ENCODE measurements at regions not wholly inside any gene's neighbourhood (a gene's known extent, or its start where the extent isn't known, plus 50 kb on each side); places are given as distances from the start of the nearest gene placed in this dataset.

DNA sequence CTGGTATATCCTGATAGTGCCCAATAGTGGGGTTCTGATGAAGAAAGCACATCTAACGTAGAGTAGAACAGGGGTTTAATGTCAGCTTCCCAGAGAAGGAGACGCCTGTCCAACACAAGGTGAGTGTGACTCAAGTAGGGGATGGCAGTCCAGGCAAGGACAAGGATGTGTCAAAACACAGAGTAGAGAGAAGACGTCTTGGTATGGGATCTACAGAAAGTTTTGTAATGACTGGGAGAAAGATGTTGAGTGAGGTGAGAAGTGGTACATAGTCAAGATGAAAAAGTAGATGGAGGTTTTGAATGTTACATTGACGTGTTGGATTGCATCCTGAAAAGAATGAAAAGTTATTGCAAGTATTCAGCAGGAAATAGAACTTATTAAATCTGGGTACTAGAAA, 124.4 kb downstream of the TMA16 start:
- no peak for DNase-seq (ENCODE audit: low read depth, low spot score)
- H3K4me3 ChIP-seq (ENCODE audit: low read length), result no peak overlapping the region

DNA sequence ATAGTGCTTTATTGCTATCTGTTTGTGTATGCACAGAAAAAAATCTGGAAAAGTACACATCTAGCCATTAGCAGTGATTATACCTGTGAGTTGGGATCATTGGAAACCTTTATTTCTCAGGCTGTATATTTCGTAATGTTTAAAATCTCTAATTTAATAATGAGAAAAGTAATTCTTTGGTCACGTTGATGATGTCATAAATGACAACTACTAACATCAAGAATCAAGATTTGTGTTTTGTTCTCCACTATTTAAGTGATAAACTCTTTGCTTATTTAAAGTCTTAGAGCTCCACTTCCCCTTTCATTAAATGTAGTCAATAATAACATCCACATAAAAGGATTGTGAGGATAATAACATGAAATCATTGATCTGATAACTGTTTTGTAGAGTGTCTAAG, 126.2 kb downstream of the TMA16 start:
- DNase-seq (ENCODE audit: low read depth, low spot score), result no peak
- no peak overlapping the region for H3K4me3 ChIP-seq (ENCODE audit: low read length)

DNA sequence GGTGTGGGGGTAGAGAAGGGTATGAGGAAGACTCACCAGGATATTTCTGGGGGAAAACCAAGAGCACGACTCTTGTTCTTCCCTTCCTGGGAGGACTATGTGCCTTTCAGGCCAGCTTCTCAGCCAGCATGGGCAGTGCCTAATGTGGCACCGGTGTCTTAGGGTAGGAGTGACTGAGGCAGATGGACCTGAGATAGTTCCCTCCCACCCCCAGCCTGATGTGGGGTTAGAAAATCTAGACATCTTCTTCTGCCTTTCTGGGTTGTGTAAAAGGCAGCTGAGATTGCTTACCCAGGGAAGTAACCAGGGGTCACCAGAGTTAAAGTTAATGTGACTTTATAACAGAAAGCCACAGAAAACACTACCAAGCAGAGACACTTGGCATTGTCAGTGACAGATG, 127.3 kb downstream of the TMA16 start:
- DNase-seq (ENCODE audit: low read depth, low spot score), result no peak
- H3K4me3 ChIP-seq (ENCODE audit: low read length), result no peak overlapping the region

DNA sequence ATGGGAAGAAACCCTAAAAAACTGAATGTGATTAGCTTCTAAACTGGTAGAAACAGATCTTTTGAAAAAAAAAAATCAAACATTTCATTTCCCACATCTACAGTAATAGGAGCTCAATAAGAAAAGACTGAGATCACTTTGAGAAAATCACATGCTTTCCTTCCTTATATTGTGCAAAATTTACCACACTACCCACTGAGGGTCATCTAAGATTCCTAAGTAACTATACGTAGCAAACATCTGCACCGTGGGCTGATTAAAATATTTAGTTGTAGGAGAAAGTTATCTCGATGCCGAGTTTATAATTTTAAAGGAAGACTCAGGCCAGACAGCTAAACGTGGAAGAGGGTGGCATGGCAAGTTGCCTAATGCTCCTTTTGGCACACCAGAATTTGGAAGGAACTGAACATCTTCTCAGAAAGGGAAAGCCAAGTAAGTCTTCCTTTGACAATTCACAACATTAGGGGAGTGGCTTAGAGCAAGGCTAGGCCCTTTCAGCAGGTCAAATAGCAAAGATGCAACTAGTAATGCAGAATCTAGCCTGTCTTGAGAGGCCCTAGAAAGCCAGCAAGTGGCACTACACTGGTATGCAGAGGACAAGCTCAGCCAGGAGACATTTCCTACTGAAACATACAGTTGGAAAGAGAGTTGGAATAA, 128.0 kb downstream of the TMA16 start:
- no peak overlapping the region for H3K4me3 ChIP-seq (ENCODE audit: low read length)
- DNase-seq (ENCODE audit: low read depth, low spot score), result no peak

DNA sequence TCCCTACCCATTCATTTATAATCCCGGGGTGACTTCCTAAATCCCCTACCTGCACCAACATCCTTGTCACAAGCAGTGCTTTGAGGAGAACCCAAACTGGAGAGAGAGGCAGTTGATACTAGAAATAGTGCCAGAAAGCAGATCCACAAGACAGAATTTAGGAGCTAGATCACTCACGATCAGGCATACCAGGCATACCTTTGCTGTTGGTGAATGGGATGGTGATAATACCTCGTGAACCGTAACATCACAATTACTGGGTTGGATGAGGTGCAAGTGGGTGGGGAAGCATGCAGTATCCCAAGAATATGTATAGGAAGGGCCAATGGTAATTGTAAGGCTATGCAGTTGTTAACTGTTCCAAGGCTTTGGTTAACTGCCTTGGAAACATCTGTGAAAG, 129.3 kb downstream of the TMA16 start:
- no peak overlapping the region for H3K4me3 ChIP-seq (ENCODE audit: low read length)
- no peak for DNase-seq (ENCODE audit: low read depth, low spot score)

DNA sequence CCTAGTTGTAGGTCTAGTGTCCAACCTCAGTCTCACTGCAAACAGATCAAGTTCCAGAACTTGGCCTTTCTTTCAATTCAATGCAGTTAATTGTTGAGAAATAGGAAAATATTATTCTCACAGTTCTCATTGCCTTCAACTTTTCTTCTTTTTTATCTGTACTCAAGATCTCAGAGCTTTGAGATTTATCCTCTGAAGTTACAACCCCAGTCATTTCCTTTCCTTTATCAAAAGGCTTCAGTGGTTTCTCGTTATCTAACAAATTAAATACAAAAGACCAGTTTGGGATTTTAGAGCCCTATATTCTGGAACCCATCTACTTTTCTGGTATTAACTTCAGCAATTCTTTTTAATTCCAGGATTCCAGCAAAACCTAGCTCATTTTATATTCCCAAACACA, 130.2 kb downstream of the TMA16 start:
- DNase-seq (ENCODE audit: low read depth, low spot score), result no peak
- no peak overlapping the region for H3K4me3 ChIP-seq (ENCODE audit: low read length)

DNA sequence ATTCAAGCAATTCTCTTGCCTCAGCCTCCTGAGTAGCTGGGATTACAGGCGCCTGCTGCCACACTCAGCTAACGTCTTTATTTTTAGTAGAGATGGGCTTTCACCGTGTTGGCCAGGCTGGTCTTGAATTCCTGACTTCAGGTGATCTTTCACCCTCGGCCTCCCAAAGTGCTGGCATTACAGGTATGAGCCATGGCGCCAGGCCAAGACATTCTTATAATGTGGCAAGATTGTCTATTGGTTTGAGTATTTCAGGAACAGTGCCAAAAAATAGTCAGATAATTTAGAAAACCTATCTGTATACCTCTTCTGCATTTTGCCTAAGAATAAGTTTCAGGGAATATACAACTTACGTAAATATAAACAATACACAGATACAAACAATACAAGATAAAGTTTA, 136.8 kb downstream of the TMA16 start:
- no peak overlapping the region for H3K4me3 ChIP-seq (ENCODE audit: low read length)
- DNase-seq (ENCODE audit: low read depth, low spot score), result no peak

DNA sequence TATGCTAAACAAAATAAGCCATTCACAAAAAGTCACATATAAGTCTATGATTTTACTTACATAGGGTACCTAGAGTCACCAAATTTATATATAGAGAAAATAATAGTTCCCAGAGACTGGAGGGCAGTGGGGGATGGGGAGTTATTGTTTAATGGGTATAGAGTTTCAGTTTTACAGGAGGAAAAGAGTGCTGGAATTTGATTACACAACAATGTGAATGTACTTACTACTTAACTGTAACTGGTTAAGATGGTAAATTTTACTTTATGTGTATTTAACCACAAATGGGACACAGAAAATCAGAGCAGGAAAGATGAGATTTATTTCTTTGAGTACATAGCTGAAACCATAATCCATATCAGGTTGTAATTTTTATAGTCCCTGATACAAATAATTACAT, 144.4 kb downstream of the TMA16 start:
- no peak overlapping the region for H3K4me3 ChIP-seq (ENCODE audit: low read length)
- DNase-seq (ENCODE audit: low read depth, low spot score), result no peak

DNA sequence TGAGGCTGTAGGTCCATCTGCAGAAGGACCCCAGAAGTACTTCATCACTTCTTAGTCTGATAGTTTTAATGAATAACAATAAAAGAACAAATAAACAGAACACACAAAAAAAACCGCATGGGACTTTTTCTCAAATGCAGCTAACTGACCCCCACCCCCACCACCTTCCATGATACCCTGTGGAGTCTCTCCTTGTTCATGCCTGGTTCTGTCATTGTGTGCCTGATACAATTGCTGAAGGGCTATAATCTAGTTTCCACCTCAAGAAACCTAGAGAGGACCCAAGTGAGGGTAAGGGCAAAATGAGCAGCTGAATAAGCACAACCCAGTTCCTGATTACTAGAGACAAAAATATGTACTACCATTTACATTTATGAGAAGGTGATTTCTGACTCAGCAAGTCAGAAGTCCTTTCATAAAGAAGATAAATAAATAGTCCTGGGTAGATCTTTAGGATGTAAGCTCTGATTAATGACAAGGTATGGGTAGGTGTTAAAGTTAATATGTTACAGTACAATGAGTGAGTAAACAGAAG, 155.1 kb downstream of the TMA16 start:
- DNase-seq (ENCODE audit: low read depth, low spot score), result no peak
- no peak overlapping the region for H3K4me3 ChIP-seq (ENCODE audit: low read length)

DNA sequence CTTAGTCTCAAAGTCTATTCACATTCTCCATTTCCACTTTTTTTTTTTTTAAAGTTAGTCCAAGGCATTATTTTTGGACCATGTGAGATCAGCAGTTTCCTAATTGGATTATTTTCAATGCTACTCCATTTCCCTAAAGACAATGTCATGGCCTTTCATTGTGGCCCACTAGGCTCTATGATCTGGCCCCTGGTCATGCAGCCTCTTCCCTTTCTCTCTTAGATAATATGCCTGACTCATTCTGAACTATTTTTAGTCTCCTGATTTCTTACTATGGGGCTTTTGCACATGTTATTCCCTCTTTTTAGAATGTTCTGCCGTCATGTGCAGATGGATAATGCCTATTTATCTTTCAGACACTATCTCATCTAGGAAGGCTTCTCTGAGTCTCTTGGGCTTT, 157.3 kb downstream of the TMA16 start:
- no peak for DNase-seq (ENCODE audit: low read depth, low spot score)

DNA sequence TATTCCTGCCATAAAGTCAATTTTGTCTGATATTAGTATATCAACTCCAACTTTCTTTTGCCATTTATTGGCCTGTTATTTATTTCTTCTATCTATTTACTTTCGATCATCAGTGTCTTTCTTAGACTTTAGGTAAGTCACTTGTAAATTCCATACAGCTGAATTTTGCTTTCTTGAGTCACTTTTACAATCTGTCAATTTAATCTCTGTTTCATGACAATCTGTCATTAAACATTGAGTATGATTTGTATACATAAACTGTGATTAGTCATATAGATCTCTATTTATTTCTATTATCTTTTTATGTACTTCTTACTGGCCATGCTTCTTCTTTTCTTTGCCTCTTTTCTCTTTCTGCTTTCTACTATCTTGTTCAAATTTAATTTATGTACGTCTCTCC, 160.1 kb downstream of the TMA16 start:
- H3K4me3 ChIP-seq (ENCODE audit: low read length), result no peak overlapping the region
- DNase-seq (ENCODE audit: low read depth, low spot score), result no peak

More for the DNA sequence above, 157.3 kb downstream of the TMA16 start:
- H3K4me3 ChIP-seq (ENCODE audit: low read length), result no peak overlapping the region

DNA sequence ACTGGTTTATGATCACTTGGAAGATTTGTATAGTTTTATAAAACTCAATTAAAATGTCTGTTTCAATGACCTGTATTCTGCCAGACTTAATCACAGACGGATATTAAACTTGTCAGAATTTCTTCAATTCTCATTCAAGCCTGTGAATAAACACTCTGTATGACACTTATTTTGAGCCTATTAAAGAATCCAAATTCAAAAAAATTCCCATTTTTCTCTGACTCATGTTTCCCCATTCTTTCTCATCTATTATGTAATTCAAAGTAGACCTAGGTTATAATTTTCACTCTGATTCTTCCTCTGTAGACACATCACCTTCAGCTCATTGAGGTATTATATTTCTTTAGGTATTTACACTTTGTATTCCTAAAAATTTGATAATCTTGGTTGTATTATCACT, 166.1 kb downstream of the TMA16 start:
- no peak overlapping the region for H3K4me3 ChIP-seq (ENCODE audit: low read length)
- DNase-seq (ENCODE audit: low read depth, low spot score), result no peak

DNA sequence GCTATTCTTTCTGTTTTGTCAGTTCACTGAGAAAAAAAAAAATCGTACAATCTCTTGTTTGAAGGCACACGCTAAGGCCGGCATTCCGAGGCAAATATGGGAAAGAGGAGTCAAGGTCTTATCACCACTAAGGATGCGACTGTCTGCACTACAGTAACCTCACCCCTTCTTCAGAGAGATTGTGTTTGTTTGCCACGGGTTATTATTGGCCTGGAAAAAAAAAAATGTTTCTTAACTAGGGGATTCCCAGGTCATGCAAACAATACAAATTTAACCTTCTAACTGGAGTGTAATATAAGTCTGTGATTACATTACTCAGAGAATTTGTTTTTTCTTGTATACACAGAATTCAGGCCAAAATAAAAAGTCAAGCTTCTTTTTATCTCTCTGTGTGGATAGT, 168.3 kb downstream of the TMA16 start:
- no peak overlapping the region for H3K4me3 ChIP-seq (ENCODE audit: low read length)
- DNase-seq (ENCODE audit: low read depth, low spot score), result no peak

DNA sequence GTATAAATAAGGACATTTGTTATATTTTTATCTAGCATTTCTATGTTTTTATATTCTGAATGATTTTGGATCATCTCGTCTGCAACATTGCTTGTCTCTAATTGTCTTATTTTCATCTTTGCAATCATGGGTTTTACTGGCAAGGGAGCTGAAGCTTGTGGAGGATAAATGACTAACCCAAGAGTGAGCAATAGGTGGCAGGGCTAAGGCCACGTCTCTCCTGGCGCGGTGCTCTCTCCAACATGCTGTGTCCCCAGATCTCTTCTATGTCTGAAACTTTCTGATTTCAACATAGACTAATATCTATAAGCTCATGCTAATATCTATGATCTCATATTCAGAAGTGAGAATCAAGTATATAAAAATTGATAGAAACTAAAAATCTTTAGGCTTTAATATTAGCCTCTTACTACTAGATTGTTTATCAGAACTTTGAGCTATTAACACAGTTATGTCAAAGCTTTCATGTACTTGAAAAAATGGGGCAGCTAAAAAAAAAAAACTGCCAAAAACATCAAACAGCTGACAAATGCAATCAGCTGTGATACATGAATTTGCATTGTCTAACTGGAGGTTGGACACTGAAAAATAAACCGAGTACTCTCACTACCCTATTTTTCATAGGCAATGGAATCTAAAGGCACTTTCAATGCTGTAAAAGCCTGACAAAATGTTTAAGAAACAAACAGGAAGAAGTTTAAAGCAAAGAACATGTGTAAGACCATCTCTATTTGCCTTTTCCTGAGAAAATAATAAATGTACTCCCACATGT, 169.2 kb downstream of the TMA16 start:
- no peak for DNase-seq (ENCODE audit: low read depth, low spot score)
- no peak overlapping the region for H3K4me3 ChIP-seq (ENCODE audit: low read length)

DNA sequence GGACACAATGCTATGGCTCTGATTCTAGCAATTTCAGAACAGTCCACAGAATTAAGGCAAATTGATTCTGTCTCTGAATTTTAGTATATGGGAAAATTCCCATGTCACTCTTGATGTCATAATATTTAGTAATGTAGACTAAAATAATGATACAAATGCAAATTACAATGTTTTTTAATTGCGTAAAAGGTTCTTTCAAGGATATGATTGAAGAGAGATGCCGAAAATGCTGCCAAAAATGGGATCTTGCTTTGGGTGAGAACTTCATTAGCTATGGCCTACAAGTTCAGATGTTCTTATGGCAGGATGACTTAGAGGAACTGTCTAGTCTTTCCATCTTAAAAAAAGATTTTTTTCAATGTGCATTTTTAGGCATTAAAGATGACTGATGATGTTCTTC, 170.6 kb downstream of the TMA16 start:
- no peak for DNase-seq (ENCODE audit: low read depth, low spot score)
- no peak overlapping the region for H3K4me3 ChIP-seq (ENCODE audit: low read length)

DNA sequence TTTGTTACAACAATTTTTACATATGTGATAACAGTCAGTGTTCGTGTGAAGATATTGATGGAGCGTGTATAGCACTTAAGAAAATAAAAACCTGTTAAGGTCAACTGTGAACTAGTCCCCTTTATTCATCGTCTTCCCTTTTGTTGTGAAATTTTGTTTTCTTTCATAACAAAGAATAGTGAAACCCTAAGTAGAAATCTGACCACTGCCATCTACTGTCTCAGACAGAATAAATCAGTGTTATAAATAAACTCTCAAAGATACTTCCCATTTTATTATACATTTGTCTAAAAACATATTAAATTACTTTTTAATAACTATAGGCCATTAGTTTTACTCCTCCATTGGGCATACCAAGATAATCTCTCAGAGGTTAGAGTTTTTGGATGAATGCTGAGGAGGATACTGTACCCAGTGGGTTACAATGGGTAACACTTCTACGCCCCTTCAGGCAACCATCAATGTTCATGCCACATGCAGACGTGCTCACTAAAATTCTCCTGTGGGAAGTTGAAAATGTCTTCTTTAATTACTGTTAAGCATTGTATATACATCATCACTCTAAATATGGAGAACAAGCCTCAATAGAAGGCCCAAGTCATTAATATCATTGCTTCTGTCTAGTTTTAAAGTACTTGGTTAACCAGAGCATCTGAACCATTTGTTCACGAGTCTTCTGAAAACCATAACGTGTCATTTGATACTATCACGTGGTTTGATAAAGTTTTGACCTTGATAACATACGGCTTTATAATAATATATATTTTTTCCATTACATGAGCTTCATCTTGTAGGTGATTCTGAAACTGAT, 171.2 kb downstream of the TMA16 start:
- no peak for DNase-seq (ENCODE audit: low read depth, low spot score)
- no peak overlapping the region for H3K4me3 ChIP-seq (ENCODE audit: low read length)

DNA sequence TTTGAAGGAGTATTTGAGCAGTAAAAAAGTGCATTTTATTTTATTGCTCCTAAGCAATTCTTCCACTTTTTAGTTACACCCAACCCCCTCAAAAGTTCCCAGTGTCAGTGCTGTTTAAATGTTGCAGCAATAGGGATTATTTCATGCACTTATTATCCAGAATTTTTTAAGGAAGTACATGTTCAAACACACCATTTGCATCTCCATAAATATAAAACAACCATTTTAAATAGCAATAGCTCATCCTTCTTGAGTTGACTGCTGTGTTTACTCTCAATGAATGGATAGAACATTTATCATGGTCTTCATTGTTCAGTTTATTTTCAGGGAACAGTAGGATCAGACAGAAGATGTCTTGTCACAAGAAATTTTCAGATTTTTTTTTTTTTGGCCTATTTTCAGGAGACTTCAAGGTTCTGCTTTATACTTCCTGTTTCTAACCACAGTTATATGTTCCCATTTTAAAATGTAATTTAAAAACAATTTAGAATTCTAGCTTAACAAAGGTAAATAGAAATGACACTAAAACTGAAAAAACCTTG, 171.9 kb downstream of the TMA16 start:
- H3K4me3 ChIP-seq (ENCODE audit: low read length), result no peak overlapping the region
- DNase-seq (ENCODE audit: low read depth, low spot score), result no peak

DNA sequence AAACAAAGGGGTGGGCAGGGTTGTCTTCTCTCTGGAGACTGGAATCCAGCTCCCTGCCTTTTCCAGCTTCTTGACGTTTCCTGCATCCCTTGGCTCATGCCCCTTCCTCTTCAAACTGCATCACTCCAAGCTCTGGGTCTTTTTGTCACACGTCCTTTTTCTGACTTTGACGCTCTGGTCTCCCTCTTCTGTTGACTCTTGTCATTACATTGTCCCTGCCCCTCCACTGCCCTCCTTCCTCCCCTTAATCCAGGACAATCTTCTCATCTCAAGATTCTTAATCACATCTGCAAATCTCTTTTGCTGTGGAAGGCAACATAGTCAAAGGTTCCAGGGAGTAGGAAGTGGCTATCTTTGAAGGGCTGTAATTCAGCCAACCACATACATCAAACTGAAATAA, 178.3 kb downstream of the TMA16 start:
- H3K4me3 ChIP-seq (ENCODE audit: low read length), result no peak overlapping the region
- DNase-seq (ENCODE audit: low read depth, low spot score), result no peak

DNA sequence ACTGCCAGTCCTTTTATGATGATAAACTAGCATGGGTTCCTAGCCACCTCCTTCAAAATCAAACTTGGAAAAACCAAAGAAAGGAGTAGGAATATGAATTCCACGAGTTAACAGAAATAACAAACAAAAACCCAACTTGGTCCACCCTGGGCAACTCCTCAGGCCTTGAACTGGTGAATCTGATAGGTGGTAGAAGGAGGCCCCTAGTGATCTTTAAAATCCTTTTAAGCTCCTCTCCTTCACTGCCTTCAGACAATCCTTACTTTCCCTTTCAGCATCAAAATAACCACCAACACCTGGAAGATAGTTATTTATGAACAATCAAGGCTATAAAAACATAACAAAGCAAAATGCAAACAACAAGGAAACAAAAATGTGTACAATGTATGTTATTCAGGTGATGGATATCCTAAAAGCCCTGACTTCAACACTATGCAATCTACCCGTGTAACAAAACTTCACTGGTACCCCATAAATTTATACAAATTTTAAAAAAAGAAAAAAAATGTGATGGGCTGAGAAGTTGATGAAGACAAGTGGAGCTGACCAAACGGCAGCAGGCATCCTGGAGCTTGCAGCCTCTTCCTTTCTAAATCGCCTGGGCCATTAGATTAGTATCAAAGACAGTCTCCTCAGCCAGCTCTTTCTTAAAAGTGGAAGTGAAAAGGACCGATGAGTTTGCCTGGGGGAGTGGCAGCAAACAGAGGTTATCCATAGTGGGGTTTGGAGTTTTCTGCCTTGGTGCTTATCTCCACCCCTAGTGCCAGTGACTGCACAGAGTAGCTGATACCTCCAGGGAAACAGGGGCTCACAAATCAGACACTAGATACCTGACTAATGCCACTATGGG, 179.6 kb downstream of the TMA16 start:
- no peak overlapping the region for H3K4me3 ChIP-seq (ENCODE audit: low read length)
- DNase-seq (ENCODE audit: low read depth, low spot score), result no peak
